ENCODE measurements at regions not wholly inside any gene's neighbourhood (a gene's known extent, or its start where the extent isn't known, plus 50 kb on each side); places are given as distances from the start of the nearest gene placed in this dataset.
"Not testable (repeated sequence)": the region's sequence is repeated elsewhere in the genome, so short reads cannot be mapped to it uniquely, and the experiment has no call there.

DNA sequence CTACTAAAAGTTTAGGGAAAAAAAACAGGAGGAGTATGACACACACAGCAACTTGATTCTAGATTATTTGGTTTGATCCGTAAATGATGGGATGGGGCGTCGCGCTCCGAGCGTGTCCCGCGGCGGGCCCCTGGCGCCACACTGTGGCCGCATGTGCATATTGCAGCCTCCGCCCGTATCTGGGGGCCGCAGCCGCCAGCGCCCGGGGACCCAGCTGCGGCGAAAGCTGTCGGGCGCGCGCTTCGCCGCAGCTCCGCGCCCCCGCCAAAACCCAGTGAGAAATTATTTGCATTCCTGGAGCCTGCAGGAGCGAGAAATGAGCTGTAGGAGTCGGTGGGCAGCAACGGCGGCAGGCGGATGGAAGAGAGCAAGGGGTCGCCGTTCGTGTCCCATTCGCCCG, 87.3 kb downstream of the FAM72C start:
- H3K27ac Mint-ChIP-seq (ENCODE audit: low read depth, unreplicated experiment); H3K9me3 Mint-ChIP-seq (ENCODE audit: unreplicated experiment); POLR2A ChIA-PET; H3K27me3 Mint-ChIP-seq (ENCODE audit: insufficient read depth, unreplicated experiment); intact Hi-C loops (cut with micrococcal nuclease); BruUV-seq (replicated peaks); DNase-seq (ENCODE audit: unreplicated experiment); H3K36me3 Mint-ChIP-seq (ENCODE audit: insufficient read depth, unreplicated experiment); CTCF ChIA-PET; H3K4me1 Mint-ChIP-seq (ENCODE audit: insufficient read depth, unreplicated experiment): not testable (repeated sequence)
- TF ChIP-seq CTCF (IDR thresholded peaks at IDR 0.05; ENCODE audit: unreplicated experiment): peak; percentile 52
- peak overlapping the region; percentile 55 for H3K4me3 Mint-ChIP-seq (ENCODE audit: unreplicated experiment)

DNA sequence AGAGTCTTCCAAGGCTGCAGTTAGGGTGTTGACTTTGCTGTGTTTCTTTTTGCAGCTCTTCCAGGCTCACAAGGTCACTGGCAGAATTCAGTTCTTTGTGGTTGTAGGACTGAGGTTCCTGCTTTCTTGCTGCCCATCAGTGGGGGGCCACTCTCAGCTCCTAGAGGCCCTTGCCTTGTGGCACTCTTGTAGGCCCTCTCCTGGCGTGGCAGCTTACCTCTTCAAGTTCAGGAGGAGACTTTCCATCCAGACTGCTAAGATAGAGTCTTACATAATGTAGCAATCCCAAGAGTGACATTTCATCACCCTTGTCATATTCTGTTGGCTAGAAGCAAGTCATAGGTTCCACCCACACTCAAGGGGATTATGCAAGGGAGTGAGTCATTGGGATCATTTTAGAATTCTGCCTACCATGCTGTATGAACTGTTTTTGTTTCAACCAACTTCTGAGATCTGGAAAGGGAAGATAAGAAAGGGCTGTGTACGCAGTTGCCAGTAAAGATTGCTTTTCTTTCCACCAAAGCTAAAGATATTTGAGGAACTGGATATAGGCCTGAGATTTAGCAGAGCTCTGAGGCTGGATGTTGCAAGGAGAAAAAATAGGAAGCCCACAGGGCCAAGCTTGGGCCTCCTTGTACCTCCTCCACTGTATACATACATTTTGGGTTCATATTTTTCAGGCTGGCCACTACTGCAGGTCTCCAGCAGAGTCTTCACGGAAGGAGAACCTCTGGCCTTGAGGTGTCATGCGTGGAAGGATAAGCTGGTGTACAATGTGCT, 91.8 kb downstream of the FAM72C start:
- H3K9me3 Mint-ChIP-seq (ENCODE audit: unreplicated experiment); H3K4me1 Mint-ChIP-seq (ENCODE audit: insufficient read depth, unreplicated experiment); intact Hi-C loops (cut with micrococcal nuclease); DNase-seq (ENCODE audit: unreplicated experiment); H3K4me3 Mint-ChIP-seq (ENCODE audit: unreplicated experiment); H3K27me3 Mint-ChIP-seq (ENCODE audit: insufficient read depth, unreplicated experiment); POLR2A ChIA-PET; CTCF ChIA-PET; H3K36me3 Mint-ChIP-seq (ENCODE audit: insufficient read depth, unreplicated experiment); H3K27ac Mint-ChIP-seq (ENCODE audit: low read depth, unreplicated experiment); BruUV-seq (replicated peaks): not testable (repeated sequence)

GRCh38 chr1:143875947-143876346, 95.8 kb downstream of the FAM72C start:
- H3K4me1 Mint-ChIP-seq (ENCODE audit: insufficient read depth, unreplicated experiment); H3K36me3 Mint-ChIP-seq (ENCODE audit: insufficient read depth, unreplicated experiment): not testable (repeated sequence)

DNA sequence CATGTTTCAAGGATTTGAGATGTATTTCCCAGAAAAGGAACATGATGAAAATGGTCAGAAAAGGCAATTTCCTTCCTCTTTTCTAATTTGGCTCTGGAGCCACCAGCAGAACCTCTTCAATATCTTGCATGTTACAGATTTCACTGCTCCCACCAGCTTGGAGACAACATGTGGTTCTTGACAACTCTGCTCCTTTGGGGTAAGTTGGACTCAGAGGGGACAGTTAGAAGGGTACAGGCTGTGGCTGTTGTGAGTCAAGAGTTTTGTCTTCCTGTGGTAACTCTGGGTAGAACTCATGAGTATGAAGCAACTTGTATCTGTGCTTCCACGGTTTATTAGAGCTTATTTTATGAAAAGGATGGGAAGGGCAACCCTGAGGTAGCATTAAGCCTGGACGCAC, 97.2 kb downstream of the FAM72C start:
- BruUV-seq (replicated peaks); DNase-seq (ENCODE audit: unreplicated experiment); H3K27ac Mint-ChIP-seq (ENCODE audit: low read depth, unreplicated experiment); POLR2A ChIA-PET; H3K4me1 Mint-ChIP-seq (ENCODE audit: insufficient read depth, unreplicated experiment); CTCF ChIA-PET; intact Hi-C loops (cut with micrococcal nuclease); H3K4me3 Mint-ChIP-seq (ENCODE audit: unreplicated experiment); H3K36me3 Mint-ChIP-seq (ENCODE audit: insufficient read depth, unreplicated experiment); H3K9me3 Mint-ChIP-seq (ENCODE audit: unreplicated experiment): not testable (repeated sequence)
- peaks cover 12% of the 10 kb centered on the region for H3K27me3 Mint-ChIP-seq (ENCODE audit: insufficient read depth, unreplicated experiment)

More at GRCh38 chr1:143875947-143876346, 95.8 kb downstream of the FAM72C start:
- CTCF ChIA-PET; BruUV-seq (replicated peaks); H3K9me3 Mint-ChIP-seq (ENCODE audit: unreplicated experiment); POLR2A ChIA-PET; intact Hi-C loops (cut with micrococcal nuclease); DNase-seq (ENCODE audit: unreplicated experiment); H3K27ac Mint-ChIP-seq (ENCODE audit: low read depth, unreplicated experiment); H3K4me3 Mint-ChIP-seq (ENCODE audit: unreplicated experiment): not testable (repeated sequence)
- H3K27me3 Mint-ChIP-seq (ENCODE audit: insufficient read depth, unreplicated experiment): peaks cover 12% of the 10 kb centered on the region

- not testable (repeated sequence) for H3K4me1 Mint-ChIP-seq (ENCODE audit: insufficient read depth, unreplicated experiment)
Observed at GRCh38 chr1:143873650-143874049, 98.1 kb downstream of the FAM72C start.

DNA sequence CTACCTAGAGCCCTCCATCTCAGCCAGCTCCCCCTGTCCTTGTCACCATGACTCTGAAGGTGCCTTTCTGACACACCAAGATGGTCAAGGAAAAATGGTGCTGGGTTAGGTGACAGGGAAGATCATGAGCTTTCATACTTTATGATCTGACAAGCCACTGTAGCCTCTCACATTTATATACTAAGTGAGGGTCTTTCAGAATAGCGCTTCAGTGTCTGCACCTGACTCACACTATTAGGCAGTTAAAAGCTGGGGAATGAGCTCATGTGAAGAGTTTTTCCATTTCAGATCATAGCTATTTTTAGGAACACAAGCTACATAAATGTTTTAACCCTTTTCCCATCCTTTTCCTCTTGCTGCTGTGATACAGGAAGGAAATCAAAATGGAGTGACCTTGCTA, 101.4 kb downstream of the FAM72C start:
- H3K27ac Mint-ChIP-seq (ENCODE audit: low read depth, unreplicated experiment); H3K4me3 Mint-ChIP-seq (ENCODE audit: unreplicated experiment); H3K4me1 Mint-ChIP-seq (ENCODE audit: insufficient read depth, unreplicated experiment); POLR2A ChIA-PET; DNase-seq (ENCODE audit: unreplicated experiment); H3K36me3 Mint-ChIP-seq (ENCODE audit: insufficient read depth, unreplicated experiment); intact Hi-C loops (cut with micrococcal nuclease); CTCF ChIA-PET; BruUV-seq (replicated peaks); H3K9me3 Mint-ChIP-seq (ENCODE audit: unreplicated experiment): not testable (repeated sequence)
- peaks cover 25% of the 10 kb centered on the region for H3K27me3 Mint-ChIP-seq (ENCODE audit: insufficient read depth, unreplicated experiment)

More at GRCh38 chr1:143873650-143874049, 98.1 kb downstream of the FAM72C start:
- DNase-seq (ENCODE audit: unreplicated experiment); CTCF ChIA-PET; H3K36me3 Mint-ChIP-seq (ENCODE audit: insufficient read depth, unreplicated experiment); H3K9me3 Mint-ChIP-seq (ENCODE audit: unreplicated experiment); H3K27ac Mint-ChIP-seq (ENCODE audit: low read depth, unreplicated experiment); POLR2A ChIA-PET; H3K4me3 Mint-ChIP-seq (ENCODE audit: unreplicated experiment); BruUV-seq (replicated peaks); intact Hi-C loops (cut with micrococcal nuclease): not testable (repeated sequence)
- H3K27me3 Mint-ChIP-seq (ENCODE audit: insufficient read depth, unreplicated experiment): peaks cover 12% of the 10 kb centered on the region

DNA sequence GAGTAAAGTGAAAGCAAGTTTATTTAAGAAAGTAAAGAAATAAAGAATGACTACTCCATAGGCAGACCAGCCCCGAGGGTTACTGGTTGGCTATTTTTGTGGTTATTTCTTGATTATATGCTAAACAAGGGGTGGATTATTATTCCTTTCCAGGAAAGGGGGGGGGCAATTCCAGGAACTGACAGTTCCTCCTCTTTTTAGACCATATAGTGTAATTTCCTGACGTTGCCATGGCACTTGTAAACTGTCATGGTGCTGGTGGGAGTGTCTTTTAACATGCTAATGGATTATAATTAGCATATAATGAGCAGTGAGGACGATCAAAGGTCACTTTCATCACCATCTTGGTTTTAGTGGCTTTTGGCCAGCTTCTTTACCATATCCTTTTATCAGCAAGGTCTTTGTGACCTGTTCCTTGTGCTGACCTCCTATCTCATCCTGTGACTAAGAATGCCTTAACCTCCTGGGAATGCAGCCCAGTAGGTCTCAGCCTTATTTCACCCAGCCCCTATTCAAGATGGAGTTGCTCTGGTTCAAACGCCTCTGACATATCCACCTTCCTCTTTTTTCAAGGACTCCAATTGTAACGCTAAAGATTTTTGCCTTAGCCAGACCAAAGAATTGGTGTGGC, 104.1 kb downstream of the FAM72C start:
- H3K27me3 Mint-ChIP-seq (ENCODE audit: insufficient read depth, unreplicated experiment): peaks cover 13% of the 10 kb centered on the region
- DNase-seq (ENCODE audit: unreplicated experiment); H3K9me3 Mint-ChIP-seq (ENCODE audit: unreplicated experiment); BruUV-seq (replicated peaks); H3K27ac Mint-ChIP-seq (ENCODE audit: low read depth, unreplicated experiment); POLR2A ChIA-PET; H3K4me1 Mint-ChIP-seq (ENCODE audit: insufficient read depth, unreplicated experiment); H3K36me3 Mint-ChIP-seq (ENCODE audit: insufficient read depth, unreplicated experiment); CTCF ChIA-PET; intact Hi-C loops (cut with micrococcal nuclease); H3K4me3 Mint-ChIP-seq (ENCODE audit: unreplicated experiment): not testable (repeated sequence)

- H3K27me3 Mint-ChIP-seq (ENCODE audit: insufficient read depth, unreplicated experiment): peaks cover 13% of the 10 kb centered on the region
- H3K36me3 Mint-ChIP-seq (ENCODE audit: insufficient read depth, unreplicated experiment); BruUV-seq (replicated peaks); H3K4me3 Mint-ChIP-seq (ENCODE audit: unreplicated experiment); DNase-seq (ENCODE audit: unreplicated experiment); CTCF ChIA-PET; H3K27ac Mint-ChIP-seq (ENCODE audit: low read depth, unreplicated experiment); intact Hi-C loops (cut with micrococcal nuclease); H3K9me3 Mint-ChIP-seq (ENCODE audit: unreplicated experiment); POLR2A ChIA-PET; H3K4me1 Mint-ChIP-seq (ENCODE audit: insufficient read depth, unreplicated experiment): not testable (repeated sequence)
Observed at GRCh38 chr1:143863901-143864520, 107.8 kb downstream of the FAM72C start.
